Panc1 (cell line): ENCODE measurements at regions not wholly inside any gene's neighbourhood (a gene's known extent, or its start where the extent isn't known, plus 50 kb on each side); places are given as distances from the start of the nearest gene placed in this dataset.

Experiments used
- ATAC-seq: fragments of 200-7000 bp; cut with Tn5 transposase; 2 replicates; pipeline ENCODE4 v1.9.1; 2020; ENCODE audit warnings: mild to moderate bottlenecking, moderate library complexity
- BruUV-seq: library from RNA; stranded (reverse); fragments of 400-500 nt; replicated peaks from 2 replicates; lab custom pipeline; 2021; lab: Mats Ljungman, UMichigan
- CTCF ChIA-PET: fragments of 300-600 bp; sonication (Branson Sonifier 250); formaldehyde crosslinking; loops from one replicate; lab custom pipeline; 2022; ENCODE audit warnings: antibody characterized with exemption; lab: Charles Lee
- POLR2A ChIA-PET: fragments of 300-600 bp; sonication (Branson Sonifier 250); formaldehyde crosslinking; loops from one replicate; lab custom pipeline; 2022; ENCODE audit warnings: antibody characterized with exemption; lab: Charles Lee
- DNase-seq: peaks from one replicate; pipeline ENCODE4 v3.0.0-alpha.2; 2010; ENCODE audit warnings: low read depth, low spot score
- H3K27ac ChIP-seq: 2 replicates; pipeline ENCODE4 v1.5.1; 2011; ENCODE audit warnings: mild to moderate bottlenecking, low read length, inconsistent platforms
- H3K27me3 ChIP-seq: fragments of 200-500 bp; sonication (Bioruptor generic); 2 replicates; pipeline ENCODE4 v1.6.0; 2014; ENCODE audit warnings: low read length, inconsistent platforms; ENCODE audit not compliant: control insufficient read depth, insufficient read depth
- H3K36me3 ChIP-seq: fragments of 200-500 bp; sonication (Bioruptor generic); 2 replicates; pipeline ENCODE4 v1.5.1; 2014; ENCODE audit warnings: inconsistent platforms, mild to moderate bottlenecking, low read length, moderate library complexity; ENCODE audit not compliant: control insufficient read depth, insufficient read depth
- H3K4me1 ChIP-seq: 2 replicates; pipeline ENCODE4 v1.5.1; 2011; ENCODE audit warnings: inconsistent platforms, mild to moderate bottlenecking, low read length, moderate library complexity; ENCODE audit not compliant: control insufficient read depth, insufficient read depth
- H3K4me3 ChIP-seq, 2 experiments: 2 replicates each; pipeline ENCODE4 v1.5.1; 2011 to 2012; ENCODE audit warnings: low read depth in 2 of 2, low read length in 2 of 2, mild to moderate bottlenecking in 2 of 2, inconsistent platforms in 1 of 2, moderate library complexity in 1 of 2
- H3K9me3 ChIP-seq: fragments of 200-500 bp; sonication (Bioruptor generic); 2 replicates; pipeline ENCODE4 v1.5.1; 2014; ENCODE audit warnings: low read depth, mild to moderate bottlenecking, inconsistent platforms, low read length, moderate library complexity; ENCODE audit not compliant: control insufficient read depth, insufficient read depth
- POLR2AphosphoS5 ChIP-seq: IDR thresholded peaks from 2 replicates; pipeline ENCODE4 v1.6.1; 2012; ENCODE audit warnings: mild to moderate bottlenecking, low read depth, low read length, moderate library complexity
- REST ChIP-seq, 2 experiments: IDR thresholded peaks; 2 replicates each; pipeline ENCODE4 v1.6.1; 2011 to 2012; ENCODE audit warnings: low read depth in 2 of 2, control low read depth in 1 of 2, low read length in 1 of 2, mild to moderate bottlenecking in 1 of 2, moderate library complexity in 1 of 2; ENCODE audit not compliant: insufficient read depth in 1 of 2
- SIN3A ChIP-seq: IDR thresholded peaks from 2 replicates; pipeline ENCODE4 v1.6.1; 2012; ENCODE audit warnings: low read depth, mild to moderate bottlenecking, low read length, moderate library complexity, borderline replicate concordance; ENCODE audit not compliant: insufficient read depth
- TCF7L2 ChIP-seq: IDR thresholded peaks from 2 replicates; pipeline ENCODE4 v1.6.1; 2011; ENCODE audit warnings: mild to moderate bottlenecking, low read depth, low read length, inconsistent platforms
- in situ Hi-C: cut with HindIII; loops from 2 replicates; pipeline ENCODE4 v1.10.0; 2016; ENCODE audit warnings: low sequenced_read_pairs, low pct_unique_long_range_greater_than_20kb
- intact Hi-C: fragments of 100-400 bp; cut with micrococcal nuclease; formaldehyde crosslinking; loops from one replicate; pipeline ENCODE4 v1.10.0; 2022; ENCODE audit not compliant: unreplicated experiment
- TF ChIP-seq, protein P1 (sequence below): fragments of 450-650 bp; IDR thresholded peaks from 2 replicates; pipeline ENCODE4 v1.5.1; 2017; ENCODE audit warnings: mild to moderate bottlenecking

DNA sequence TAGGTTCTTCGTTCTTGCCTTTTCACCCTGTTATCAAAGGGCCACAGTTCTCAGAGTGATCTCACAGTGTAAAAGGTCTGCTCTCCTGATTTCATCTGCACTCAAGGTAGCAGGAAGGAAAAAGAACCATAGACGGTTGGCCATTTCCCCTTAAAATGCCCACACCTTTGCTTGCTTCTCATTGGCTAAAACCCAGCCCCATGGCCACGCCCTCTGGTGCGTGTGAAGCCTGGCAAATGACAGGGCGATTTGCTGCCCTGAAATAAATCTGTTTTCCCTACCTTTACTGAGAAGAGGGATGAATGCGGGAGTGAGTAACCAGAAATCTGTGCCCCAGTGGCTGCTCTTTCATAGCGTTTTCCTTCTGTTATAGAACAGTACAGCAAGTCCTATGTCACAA, 269.3 kb downstream of the POU4F1 start:
- no peaks in the 10 kb centered on the region for H3K4me1 ChIP-seq
- intact Hi-C loops, result no loop called here
- no peaks in the 10 kb centered on the region for H3K27me3 ChIP-seq
- H3K36me3 ChIP-seq, result no peaks in the 10 kb centered on the region
- H3K4me3 ChIP-seq, result no peak overlapping the region
- no peak for TF ChIP-seq TCF7L2
- TF ChIP-seq REST (IDR thresholded peaks at IDR 0.05; ENCODE audit: insufficient read depth in 1 of 2, low read depth in 2 of 2, low read length in 1 of 2), result no peak
- TF ChIP-seq, protein P1, sequence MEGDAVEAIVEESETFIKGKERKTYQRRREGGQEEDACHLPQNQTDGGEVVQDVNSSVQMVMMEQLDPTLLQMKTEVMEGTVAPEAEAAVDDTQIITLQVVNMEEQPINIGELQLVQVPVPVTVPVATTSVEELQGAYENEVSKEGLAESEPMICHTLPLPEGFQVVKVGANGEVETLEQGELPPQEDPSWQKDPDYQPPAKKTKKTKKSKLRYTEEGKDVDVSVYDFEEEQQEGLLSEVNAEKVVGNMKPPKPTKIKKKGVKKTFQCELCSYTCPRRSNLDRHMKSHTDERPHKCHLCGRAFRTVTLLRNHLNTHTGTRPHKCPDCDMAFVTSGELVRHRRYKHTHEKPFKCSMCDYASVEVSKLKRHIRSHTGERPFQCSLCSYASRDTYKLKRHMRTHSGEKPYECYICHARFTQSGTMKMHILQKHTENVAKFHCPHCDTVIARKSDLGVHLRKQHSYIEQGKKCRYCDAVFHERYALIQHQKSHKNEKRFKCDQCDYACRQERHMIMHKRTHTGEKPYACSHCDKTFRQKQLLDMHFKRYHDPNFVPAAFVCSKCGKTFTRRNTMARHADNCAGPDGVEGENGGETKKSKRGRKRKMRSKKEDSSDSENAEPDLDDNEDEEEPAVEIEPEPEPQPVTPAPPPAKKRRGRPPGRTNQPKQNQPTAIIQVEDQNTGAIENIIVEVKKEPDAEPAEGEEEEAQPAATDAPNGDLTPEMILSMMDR, result no peak
- no peak for TF ChIP-seq SIN3A
- TF ChIP-seq POLR2AphosphoS5, result no peak
- POLR2A ChIA-PET, result no interaction called here
- no peak for DNase-seq
- CTCF ChIA-PET, result no interaction called here
- in situ Hi-C loops, result no loop called here
- H3K9me3 ChIP-seq, result no peaks in the 10 kb centered on the region
- no peak overlapping the region for H3K27ac ChIP-seq
- no peak for ATAC-seq
- BruUV-seq, result no TSS peak

GRCh38 chr13:78326633-78327032, 276.7 kb downstream of the POU4F1 start:
- Histone ChIP-seq H3K9me3 (no peaks in the 10 kb centered on the region), H3K36me3 (no peaks in the 10 kb centered on the region), H3K4me3 (no peak overlapping the region), H3K4me1 (no peaks in the 10 kb centered on the region), H3K27ac (no peak overlapping the region), H3K27me3 (no peaks in the 10 kb centered on the region)
- no peak for DNase-seq
- no TSS peak for BruUV-seq
- no peak for TF ChIP-seq REST (IDR thresholded peaks at IDR 0.05; ENCODE audit: insufficient read depth in 1 of 2, low read depth in 2 of 2, low read length in 1 of 2)
- TF ChIP-seq, protein P1, result no peak
- TF ChIP-seq SIN3A, result no peak
- intact Hi-C loops (no loop called here), in situ Hi-C loops (no loop called here)
- CTCF ChIA-PET, result no interaction called here
- ATAC-seq, result no peak
- POLR2A ChIA-PET, result no interaction called here
